HG02970 (cell line): ENCODE measurements at regions not wholly inside any gene's neighbourhood (a gene's known extent, or its start where the extent isn't known, plus 50 kb on each side); places are given as distances from the start of the nearest gene placed in this dataset.
"Not testable (repeated sequence)": the region's sequence is repeated elsewhere in the genome, so short reads cannot be mapped to it uniquely, and the experiment has no call there.

ENCODE experiments used
- ATAC-seq: cut with Tn5 transposase; IDR thresholded peaks from one replicate; pipeline ENCODE4 v1.9.1; 2021; ENCODE audit warnings: mild to moderate bottlenecking, moderate library complexity, moderate number of reproducible peaks; ENCODE audit not compliant: unreplicated experiment, low FRiP score

DNA sequence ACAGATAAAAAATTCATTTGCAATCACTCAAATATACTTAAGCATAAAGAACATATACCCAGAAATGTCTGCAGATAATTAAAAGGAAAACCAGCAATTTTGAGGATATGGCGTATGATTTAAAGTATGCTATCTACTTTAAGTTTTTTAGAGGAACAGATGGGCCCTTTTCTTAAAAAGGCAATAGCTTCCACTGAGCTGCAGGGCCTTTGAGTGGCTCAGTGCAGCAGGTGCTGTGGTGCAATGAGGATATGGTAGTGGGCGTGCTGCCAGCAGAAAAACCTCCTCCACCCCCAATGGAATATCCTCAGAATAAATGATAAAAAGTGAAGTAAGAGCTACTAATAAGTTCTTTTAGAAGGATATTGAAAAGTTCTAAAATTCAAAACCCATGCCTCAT is 814.5 kb downstream of the MTRR start:
- ATAC-seq: no peak

DNA sequence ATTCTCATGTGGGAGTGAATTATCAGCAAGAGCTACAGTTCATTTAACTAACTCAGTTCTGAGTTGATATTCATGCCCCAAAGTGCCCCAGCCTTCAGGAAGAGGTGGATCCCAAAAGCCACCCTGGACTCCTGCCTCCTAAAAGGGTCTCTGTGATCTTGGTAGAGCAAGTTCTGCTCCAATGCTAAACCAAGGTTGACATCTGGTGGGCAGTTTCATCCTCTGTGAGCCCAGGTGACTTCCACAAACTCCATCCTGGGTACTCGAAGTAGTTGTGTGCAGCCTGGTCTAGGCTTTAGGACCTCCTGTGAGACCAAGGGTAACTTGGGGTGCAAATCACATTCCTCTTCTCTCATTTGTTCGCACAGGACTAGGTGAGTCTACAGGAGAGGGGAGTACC is 816.8 kb downstream of the MTRR start:
- ATAC-seq: no peak

DNA sequence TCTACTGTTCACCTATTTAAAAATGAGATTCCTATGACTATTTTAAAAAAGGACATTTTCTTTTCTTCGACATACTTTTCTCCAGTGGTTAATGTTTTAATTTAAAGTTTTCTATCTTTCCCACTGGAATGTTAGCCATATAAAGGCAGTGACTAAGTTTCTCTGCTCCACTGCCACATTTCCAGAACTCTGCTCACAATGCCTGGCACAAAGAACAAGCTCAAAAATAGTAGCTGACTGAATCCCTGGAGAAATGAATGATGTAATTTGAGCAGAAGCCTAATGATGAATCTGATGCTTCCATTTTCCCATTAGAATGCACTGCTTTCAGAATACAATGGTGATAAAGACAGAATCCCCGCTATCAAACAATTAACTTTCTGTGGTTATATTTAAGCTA is 817.8 kb downstream of the MTRR start:
- ATAC-seq: no peak

DNA sequence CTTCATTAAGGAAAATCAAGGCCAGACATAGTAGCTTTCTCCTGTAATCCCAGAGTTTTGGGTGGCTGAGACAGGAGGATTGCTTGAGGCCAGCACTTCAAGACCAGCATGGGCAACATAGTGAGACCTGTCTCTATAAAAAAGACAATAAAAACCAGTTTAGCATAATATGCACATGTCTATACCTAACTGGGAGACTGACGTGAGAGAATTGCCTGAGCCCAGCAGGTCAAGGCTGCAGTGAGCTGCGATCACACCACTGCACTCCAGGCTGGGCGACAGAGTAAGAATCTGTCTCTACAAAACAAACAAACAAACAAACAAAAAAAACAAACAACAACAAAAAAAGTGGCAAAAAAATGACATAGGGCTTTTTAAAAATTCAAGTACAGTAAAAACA is 820.8 kb downstream of the MTRR start:
- ATAC-seq: no peak

DNA sequence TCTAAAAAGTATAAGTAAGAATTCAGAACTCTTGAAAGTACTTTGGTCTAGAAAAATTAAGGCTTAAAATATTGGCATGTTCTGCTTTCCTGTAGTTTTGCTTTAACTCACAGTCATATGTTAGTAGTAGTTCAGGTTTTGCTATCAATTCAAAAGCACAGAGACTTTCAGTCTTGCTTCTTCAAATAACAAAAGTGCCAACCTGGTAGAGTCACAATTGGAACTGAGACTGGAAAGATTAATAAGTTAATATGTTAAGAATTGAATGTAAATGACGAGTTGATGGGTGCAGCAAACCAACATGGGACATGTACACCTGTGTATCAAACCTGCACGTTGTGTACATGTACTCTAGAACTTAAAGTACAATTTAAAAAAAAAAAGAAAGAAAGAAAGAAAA is 822.3 kb downstream of the MTRR start:
- ATAC-seq: no peak

DNA sequence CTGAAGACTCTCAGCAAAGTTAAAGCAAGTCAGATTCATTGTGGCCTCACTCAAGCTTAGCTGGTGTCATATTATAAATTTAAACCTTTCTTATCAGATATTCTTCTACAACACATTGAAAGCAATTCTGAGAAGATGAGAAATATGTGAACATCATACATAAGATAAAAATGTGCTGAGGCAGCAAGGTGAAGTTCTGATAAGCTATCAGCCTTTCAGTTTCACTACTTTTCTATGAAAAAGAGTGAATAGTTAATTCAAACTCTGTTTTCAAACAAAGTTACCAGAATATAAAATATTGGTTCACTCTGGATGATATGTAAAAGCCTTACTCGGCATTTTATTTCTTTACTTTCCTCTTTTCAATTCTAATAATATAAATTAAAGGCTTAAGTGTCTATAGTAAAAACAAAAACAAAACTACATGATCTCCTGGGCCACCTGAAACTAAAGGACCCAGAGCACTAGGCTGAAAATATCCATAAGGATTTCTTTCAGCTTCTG is 824.4 kb downstream of the MTRR start:
- ATAC-seq: no peak

DNA sequence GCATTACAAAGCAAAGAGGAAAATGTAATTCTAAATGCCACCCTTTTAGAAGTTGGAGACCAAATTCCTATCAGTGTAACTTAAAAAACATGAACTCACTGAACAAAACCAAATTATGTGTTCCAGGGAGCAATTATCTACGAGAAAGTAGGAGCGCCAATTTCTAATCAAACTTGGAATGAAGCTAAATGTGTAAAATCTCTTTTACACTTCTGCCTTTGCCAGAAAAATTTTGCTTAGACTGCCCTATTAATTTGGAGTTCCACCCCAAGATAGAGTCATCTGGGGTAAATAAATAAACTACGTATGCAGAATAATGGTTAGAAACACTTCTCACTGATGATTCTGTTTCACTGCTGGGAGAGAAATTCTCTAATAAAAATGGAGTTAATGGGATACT is 825.6 kb downstream of the MTRR start:
- no peak for ATAC-seq

DNA sequence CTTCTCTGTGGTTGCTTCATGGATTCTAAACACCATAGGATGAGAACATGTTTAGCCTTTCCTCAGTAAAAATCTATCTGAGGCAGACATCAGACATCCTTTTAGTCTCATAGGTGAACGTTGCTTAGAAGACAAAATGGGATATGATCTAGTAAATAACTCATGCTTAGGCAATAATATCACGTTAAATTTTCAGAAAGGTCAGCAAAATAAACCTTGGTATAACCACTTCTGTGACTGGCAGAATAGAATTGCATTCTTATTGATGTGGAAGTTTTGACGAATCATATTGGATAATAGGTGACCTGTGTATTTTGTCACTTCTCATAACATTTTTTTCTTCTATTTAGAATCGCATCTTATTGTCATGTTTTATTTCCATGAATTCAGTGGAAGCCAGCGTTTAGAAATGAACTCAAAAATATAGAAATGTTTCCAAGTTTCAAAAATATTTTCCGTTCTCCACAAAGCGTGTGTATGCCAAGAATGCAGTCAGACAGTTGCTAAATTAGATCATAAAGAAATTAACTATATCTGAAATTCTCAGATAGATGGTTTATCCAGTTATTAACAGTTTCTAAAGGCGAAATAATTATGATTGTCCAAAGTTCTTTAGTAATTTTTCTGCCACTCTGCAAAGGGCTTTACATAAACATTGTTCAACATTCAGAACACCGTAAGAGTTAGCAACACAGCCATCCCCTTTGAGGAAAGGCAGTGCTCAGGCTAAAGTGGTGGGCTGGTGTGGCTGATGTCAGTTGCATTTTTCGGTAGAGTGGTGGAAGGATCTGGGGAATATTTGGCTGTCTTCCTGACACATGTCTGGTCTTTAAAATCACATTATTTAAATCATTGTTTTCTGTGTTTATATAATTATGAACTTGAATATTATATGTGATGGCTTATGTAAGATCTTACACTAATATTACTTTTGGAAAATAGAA is 827.2 kb downstream of the MTRR start:
- ATAC-seq: no peak

DNA sequence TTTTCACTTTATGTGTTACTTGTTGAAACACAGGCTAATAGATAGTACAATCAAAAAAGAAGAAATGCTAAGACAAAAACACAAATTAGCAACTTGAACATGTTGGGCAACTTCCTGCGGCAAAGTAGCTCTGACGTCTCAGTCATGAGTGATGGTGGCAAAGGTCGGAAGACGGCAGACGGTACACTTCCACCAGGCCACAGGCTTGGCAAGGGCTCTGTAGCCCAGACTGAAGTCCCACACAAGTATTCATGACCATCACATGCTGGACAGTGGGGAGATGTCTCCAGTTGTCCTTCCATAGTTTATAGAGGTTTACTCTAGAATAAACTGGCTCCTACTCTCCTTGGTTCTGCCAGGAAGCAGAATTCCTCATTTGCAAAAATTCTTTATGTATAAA is 831.3 kb downstream of the MTRR start:
- no peak for ATAC-seq

DNA sequence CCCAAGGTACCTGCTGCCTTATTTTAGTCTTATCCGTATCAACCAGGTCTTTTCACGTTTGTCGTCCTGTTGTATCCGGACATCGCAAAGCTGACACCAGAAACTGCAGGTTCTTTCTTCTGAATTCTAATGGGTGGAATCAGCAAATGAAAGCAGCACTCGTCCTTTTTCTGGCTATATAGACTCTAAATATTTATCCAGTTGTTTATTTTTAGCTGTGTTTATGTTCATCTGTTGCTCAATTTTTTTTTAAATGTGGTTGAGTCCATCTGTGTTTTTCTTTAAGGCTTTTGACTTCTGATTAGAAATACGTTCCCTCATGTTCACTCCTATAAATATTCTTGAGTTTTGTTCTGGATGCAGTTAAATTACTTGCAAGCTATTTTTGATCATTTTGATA is 831.7 kb downstream of the MTRR start:
- no peak for ATAC-seq

DNA sequence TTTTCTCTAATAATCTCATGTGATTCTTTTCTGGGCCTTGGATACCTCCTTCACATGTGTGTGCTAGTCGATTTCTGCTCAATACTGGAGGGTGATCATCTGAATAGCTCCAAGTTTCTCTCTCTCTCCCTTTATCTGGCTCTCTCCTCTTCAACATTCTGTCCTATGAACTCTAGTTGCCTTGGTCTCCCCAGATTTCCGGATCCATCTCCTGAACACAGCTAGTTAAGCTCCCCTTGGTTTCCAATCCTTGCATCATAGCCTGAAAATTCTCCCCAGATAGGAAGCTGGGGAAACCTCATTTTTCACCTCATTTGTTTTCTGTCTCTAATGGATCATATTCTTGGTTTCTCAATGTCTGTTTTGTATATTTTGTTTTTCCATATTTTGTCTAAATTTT is 832.3 kb downstream of the MTRR start:
- no peak for ATAC-seq

DNA sequence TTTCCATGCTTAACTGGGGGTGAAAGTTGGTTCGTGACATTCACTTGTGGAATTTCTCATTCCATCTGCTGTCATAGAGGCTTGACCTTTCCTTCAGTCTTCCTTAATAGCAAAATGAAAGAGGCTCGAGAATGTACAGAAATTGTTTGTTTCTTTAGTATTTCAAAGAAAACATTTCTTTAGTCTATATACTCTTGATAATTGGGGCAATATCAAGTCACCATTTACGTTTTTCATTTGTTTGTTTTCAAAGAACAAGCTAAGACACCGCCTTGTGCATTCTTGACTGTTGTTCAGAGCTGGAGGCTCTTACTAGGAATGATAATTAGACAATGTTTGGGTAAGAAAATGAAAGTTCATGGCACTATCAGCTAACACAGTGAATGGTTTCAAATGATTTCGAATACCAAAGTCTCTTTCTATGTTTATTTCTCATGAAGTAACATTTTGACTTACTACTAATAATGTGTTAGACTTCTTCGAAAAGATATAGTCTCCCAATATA is 835.4 kb downstream of the SEMA5A start:
- ATAC-seq: no peak

DNA sequence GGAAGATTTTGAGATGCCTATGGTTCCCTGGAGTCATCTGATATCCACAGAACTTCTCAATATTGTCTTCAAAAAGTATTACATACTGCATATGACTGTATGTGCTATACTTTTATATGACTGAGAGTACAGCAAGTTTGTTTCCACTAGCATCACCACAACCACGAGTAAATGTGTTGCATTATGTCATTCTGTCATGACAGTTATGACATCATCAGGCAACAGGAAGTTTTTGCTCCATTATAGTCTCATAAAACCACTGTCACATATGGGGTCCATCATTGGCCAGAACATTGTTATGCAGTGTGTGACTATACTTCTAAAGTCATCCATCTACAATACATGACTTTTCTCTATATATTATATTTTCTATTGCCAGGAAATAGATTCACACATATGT is 831.7 kb downstream of the SEMA5A start:
- no peak for ATAC-seq

DNA sequence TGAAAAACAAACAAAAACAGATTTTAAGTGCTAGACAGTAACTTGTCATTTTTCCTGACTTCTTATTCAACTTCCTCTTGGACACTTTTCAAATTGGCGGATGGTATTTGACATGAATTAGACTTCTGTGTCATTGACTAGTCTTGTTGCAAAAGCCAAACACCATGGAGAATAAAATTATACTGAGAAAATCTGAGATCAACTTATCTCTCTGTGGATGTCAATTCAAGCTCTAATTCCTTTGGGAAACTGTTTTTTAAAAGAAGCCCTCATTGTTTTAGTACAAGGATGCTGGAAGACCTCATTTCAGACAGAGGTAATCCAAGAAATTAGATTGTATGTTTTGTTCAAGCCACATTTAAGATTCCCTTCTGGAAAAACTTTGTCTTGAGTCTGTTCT is 831.0 kb downstream of the SEMA5A start:
- ATAC-seq: no peak

DNA sequence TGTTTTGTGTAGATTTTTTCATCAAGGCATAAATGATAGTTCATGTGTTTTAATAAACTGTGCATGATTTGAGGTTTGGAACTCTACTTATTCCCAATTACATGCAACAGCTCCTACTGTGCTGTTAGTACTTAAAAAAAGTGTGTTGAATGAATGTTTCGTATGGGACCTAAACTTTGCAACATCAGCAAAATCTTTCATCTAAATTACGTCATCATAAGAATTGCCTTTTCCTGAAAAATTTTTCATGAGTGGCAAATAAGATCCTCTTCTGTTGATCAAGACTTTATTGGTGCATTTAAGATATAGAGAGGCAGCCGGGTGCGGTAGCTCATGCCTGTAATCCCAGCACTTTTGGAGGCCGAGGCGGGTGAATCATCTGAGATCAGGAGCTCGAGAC is 826.1 kb downstream of the SEMA5A start:
- no peak for ATAC-seq

DNA sequence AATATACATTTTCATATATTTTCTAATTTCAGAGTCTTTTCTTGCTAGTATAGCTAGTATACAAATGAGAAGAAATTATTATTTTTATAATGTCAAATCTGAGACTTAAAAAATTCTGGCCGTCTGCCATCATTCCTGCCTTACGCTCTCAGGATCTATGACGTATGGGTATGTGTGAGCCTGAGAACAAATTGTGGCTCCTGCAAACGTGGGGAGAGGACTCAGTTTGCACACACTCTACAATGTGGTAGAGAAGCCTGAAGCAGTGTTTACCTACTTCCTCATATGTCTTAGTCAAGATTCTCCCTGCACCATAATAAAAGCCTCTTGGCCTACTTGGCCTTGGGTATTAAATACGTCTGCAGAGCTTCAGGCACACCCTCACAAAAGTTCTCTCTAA is 825.4 kb downstream of the SEMA5A start:
- no peak for ATAC-seq

DNA sequence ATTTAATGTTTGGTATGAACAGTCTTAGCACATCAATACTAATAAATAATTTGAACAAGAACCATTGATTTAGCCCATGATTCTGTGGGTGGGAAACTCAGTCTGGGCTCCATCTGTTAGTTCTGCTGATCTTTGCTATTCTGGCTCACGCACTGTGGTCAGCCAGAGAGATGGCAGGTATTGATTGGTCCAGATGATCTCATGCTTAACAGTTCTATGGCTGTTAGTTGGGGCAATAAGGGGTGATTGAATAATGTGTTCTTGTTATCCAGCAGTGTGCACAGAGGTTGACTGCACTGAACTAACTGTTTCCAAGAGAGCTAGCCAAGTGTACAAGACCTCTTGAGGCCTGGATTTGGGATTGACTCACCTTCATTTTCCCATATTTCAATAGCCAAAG is 824.3 kb downstream of the SEMA5A start:
- no peak for ATAC-seq

DNA sequence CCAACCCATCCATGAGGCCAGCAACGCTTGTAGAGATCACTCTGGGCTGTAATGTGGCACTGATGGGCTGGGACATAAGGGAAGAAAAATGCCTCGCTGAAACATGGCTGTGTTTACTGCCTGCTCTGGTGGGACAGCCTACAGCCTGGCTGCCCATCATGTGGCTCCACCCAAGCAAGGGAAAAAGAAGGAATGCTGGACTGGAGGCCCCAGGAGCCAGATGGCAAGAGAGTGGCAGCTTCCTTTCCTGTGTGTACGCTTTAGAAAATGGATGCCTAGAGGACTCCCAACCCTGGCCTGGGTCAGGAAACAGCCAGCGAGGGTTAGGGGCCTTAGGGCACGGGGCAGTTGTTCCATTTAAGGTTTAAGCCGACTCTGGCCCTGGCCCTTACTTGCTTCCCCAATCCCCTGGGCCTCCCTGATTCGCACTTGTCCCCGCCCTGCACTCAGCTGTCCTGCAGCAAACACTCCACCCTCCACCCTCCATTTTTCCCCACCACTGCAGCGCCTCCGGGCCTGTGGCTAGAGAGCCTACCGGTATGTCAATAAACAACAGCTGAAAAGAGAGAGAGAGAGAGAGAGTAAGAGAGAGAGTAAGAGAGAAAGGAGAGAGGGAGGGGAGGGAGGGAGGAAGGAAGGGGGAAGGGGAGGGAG is 819.4 kb downstream of the SEMA5A start:
- no peak for ATAC-seq

DNA sequence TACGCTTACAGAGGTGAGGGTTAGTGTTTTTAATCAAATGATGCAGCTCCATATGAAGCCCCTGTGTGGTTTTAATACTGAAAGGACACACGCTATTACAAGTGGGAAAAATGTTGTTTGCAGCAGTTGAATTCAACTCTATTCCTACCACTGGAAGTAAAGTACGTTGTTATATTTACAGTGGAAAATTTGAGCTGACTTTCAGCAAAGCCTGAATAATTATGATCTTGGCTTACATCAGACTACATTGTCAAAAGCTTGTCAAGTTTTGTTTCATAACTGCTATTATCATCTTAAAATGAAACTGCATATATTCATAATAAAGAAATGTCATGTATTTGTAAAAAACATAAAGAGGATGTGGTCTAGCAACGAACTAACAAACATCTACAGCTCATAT is 818.5 kb downstream of the SEMA5A start:
- ATAC-seq: no peak

DNA sequence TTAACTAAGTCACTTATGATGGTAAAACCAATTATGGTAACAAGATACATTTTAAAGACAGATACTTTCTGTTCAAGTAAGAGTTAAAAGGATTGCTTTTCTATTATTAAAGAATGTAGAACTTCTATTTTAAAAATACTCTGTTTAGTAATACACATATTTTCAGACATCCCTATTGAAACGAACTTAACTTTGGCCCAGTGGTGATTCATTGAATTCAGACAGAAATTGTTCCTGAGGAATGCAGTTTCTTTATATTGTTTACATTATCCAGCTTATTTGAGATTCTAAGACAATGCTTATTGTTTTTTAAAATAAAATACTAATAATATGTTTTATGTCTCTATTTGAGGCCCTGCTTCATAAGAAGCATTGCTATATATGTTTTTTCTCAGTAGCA is 816.4 kb downstream of the SEMA5A start:
- ATAC-seq: no peak

DNA sequence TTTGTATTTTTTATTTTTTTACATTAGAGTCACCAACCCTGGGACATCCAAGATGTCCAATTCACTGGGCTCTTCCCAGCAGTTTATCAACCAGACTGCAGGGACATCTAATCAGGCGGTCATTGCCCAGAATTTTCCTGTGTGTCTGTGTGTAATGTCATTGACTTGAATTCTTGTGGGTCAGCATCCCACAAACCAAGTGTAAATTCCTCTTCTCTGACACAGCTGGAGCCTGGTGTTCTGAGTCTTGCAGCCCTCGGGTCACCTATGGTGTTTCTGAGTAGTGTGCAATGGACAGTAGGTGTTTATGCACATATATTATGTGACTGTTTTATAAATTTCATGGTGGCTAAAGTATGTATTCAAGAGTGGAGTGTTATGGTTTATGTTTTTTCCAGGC is 815.7 kb downstream of the SEMA5A start:
- ATAC-seq: no peak

DNA sequence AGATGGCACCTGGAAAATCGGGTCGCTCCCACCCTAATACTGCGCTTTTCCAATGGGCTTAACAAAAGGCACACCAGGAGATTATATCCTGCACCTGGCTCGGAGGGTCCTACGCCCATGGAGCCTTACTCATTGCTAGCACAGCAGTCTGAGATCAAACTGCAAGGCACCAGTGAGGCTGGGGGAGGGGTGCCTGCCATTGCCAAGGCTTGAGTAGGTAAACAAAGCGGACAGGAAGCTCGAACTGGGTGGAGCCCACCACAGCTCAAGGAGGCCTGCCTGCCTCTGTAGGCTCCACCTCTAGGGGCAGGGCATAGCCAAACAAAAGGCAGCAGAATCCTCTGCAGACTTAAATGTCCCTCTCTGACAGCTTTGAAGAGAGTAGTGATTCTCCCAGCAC is 814.8 kb downstream of the SEMA5A start:
- ATAC-seq: not testable (repeated sequence)
